Osteocyte (in vitro differentiated cells): ENCODE measurements at regions not wholly inside any gene's neighbourhood (a gene's known extent, or its start where the extent isn't known, plus 50 kb on each side); places are given as distances from the start of the nearest gene placed in this dataset.

Experiments used
- DNase-seq: peaks from one replicate; pipeline ENCODE4 v3.0.0; 2021; ENCODE audit warnings: mixed read lengths; ENCODE audit not compliant: unreplicated experiment; ENCODE audit errors: extremely low spot score
- H3K27ac Mint-ChIP-seq: one replicate; pipeline ENCODE4 v1.8.0; 2021; ENCODE audit warnings: mild to moderate bottlenecking, mixed read lengths; ENCODE audit not compliant: unreplicated experiment
- H3K27me3 Mint-ChIP-seq: one replicate; pipeline ENCODE4 v1.8.0; 2021; ENCODE audit warnings: mixed read lengths; ENCODE audit not compliant: unreplicated experiment
- H3K36me3 Mint-ChIP-seq: one replicate; pipeline ENCODE4 v1.8.0; 2021; ENCODE audit warnings: mixed read lengths; ENCODE audit not compliant: unreplicated experiment
- H3K4me1 Mint-ChIP-seq: one replicate; pipeline ENCODE4 v1.8.0; 2021; ENCODE audit warnings: mixed read lengths; ENCODE audit not compliant: unreplicated experiment
- H3K4me3 Mint-ChIP-seq: one replicate; pipeline ENCODE4 v1.8.0; 2021; ENCODE audit warnings: mild to moderate bottlenecking, moderate library complexity, mixed read lengths; ENCODE audit not compliant: unreplicated experiment
- H3K9me3 Mint-ChIP-seq: one replicate; pipeline ENCODE4 v1.8.0; 2021; ENCODE audit warnings: mixed read lengths; ENCODE audit not compliant: unreplicated experiment
- TF ChIP-seq, protein P1 (sequence below): fragments of 200-600 bp; sonication (generic); IDR thresholded peaks from 2 replicates; pipeline ENCODE4 v1.5.0; 2021; ENCODE audit warnings: antibody characterized with exemption, mild to moderate bottlenecking, moderate library complexity

DNA sequence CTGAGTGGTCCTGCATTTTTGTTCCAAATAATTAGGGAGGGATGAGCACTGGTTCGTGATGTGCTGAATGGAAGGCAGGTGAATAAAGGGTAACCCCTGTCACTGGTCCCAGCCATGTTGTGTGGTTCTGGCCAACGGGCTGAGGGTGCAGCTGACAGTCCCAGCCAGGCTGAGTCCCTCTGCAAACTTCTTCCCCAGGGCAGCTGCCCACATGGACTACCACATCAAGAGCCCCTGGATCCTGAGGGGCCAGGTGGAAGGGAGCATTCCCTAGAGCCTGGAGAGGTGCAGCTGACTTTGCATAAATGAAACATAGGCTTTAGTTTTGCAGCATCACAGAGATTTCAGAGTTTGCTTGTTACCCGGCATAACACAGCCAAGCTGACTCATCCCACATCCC, 219.8 kb upstream of the MYT1L start:
- no peaks in the 10 kb centered on the region for H3K36me3 Mint-ChIP-seq
- peaks cover 66% of the 10 kb centered on the region for H3K9me3 Mint-ChIP-seq
- no peak overlapping the region for H3K4me3 Mint-ChIP-seq
- no peaks in the 10 kb centered on the region for H3K27me3 Mint-ChIP-seq
- TF ChIP-seq, protein P1, sequence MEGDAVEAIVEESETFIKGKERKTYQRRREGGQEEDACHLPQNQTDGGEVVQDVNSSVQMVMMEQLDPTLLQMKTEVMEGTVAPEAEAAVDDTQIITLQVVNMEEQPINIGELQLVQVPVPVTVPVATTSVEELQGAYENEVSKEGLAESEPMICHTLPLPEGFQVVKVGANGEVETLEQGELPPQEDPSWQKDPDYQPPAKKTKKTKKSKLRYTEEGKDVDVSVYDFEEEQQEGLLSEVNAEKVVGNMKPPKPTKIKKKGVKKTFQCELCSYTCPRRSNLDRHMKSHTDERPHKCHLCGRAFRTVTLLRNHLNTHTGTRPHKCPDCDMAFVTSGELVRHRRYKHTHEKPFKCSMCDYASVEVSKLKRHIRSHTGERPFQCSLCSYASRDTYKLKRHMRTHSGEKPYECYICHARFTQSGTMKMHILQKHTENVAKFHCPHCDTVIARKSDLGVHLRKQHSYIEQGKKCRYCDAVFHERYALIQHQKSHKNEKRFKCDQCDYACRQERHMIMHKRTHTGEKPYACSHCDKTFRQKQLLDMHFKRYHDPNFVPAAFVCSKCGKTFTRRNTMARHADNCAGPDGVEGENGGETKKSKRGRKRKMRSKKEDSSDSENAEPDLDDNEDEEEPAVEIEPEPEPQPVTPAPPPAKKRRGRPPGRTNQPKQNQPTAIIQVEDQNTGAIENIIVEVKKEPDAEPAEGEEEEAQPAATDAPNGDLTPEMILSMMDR, result no peak
- H3K27ac Mint-ChIP-seq, result no peak overlapping the region
- no peaks in the 10 kb centered on the region for H3K4me1 Mint-ChIP-seq
- DNase-seq, result no peak

DNA sequence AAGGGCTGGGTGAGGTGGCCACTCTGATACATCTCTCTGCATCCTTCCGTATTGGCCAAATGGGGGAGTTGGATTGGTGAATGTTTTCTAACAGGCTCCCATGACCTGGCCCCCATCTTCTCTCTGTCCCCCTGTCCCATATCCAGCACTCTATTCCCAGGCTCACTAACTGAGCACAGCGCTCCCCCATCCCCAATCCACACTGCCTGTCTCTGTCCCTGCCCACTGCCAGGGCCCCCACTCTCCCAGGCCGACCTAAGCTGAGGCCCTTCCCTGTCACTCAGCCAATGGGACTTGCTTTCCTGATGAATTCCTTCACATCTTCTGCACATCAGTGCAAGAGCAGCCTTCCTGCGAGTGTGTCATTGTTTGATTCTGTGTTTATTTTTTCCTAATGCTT, 216.8 kb upstream of the MYT1L start:
- TF ChIP-seq, protein P1, result no peak
- DNase-seq, result no peak
- Mint-ChIP-seq H3K4me3 (no peak overlapping the region), H3K9me3 (peaks cover 49% of the 10 kb centered on the region), H3K27me3 (no peaks in the 10 kb centered on the region), H3K4me1 (no peaks in the 10 kb centered on the region), H3K27ac (no peak overlapping the region), H3K36me3 (no peaks in the 10 kb centered on the region)

DNA sequence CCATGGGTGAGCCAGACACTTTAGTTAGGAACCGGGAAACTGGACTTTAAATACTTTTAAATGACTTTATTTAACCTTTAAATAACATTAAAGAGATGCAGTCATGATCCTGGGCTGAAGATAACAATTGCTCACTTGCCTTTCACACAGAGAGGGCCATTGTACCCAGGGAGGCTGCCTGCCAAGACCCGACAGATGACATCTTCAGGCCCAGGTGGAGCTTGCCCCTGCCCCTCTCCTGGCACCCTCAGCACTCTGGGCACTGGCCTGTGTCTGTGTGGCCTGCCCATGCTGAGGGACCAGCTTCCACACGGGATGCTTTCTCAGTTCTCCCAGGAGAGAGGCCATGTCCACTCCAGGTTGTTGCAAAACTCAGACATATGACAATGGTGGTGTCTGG, 216.4 kb upstream of the MYT1L start:
- no peaks in the 10 kb centered on the region for H3K4me1 Mint-ChIP-seq
- H3K27ac Mint-ChIP-seq, result no peak overlapping the region
- no peak for DNase-seq
- no peaks in the 10 kb centered on the region for H3K36me3 Mint-ChIP-seq
- TF ChIP-seq, protein P1, result no peak
- H3K4me3 Mint-ChIP-seq, result no peak overlapping the region
- peaks cover 45% of the 10 kb centered on the region for H3K9me3 Mint-ChIP-seq
- H3K27me3 Mint-ChIP-seq, result no peaks in the 10 kb centered on the region

DNA sequence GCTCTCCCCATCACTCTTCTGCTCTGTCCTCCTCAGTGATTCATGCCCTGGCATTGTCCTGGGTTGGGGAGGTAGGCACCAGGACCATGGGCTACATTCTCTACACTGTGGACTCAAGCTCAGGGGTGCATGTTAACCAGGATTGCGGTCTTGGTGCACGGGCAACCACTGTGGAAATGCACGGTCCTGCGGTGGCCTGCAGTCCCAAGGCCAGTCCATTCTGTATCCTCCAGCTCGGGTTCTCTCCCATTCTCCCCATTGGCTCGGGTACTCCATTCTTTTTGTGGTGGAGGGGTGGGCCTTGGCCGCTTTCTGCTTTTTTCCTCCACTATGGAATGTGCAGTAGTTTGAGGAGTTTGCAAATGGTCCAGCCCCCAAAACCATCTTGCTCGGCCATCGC, 215.0 kb upstream of the MYT1L start:
- H3K9me3 Mint-ChIP-seq, result peaks cover 36% of the 10 kb centered on the region
- DNase-seq, result no peak

DNA sequence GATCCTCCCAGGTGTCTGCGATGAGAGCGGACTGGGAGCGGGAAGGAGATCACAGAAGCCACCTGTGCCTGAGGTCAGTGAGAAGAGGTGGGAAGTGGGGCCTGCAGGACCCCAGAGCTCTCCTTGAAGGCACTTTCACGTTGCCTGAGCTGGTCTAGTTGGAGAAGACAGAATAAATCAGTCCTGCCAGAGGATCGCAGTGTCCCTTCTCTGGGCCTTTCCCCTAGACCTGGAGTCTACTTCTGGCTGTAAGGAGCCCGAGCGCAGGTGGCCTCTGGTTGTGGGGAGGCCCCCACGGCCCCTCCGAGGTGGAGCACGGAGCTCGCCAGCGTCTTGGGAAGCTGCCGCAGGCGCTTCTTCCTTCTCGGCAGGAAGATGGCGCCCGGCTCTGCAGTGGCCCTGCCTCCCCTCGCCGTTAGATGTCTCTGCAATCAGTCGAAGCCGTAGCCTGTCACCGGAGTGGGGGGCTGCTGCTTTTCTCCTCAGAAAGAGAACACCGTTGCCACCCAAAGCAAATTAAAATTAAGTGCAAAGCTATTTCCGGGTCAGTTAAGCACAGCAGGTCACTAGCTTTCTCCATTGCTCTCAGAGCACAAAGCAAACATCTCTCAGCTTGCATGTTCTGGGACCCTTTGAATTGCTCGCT, 212.0 kb upstream of the MYT1L start:
- H3K9me3 Mint-ChIP-seq, result peaks cover 16% of the 10 kb centered on the region
- H3K4me3 Mint-ChIP-seq, result no peak overlapping the region
- no peaks in the 10 kb centered on the region for H3K4me1 Mint-ChIP-seq
- DNase-seq, result no peak
- H3K27ac Mint-ChIP-seq, result no peak overlapping the region
- TF ChIP-seq, protein P1, result no peak
- H3K27me3 Mint-ChIP-seq, result no peaks in the 10 kb centered on the region
- H3K36me3 Mint-ChIP-seq, result no peaks in the 10 kb centered on the region

More for the DNA sequence above, 215.0 kb upstream of the MYT1L start:
- Mint-ChIP-seq H3K4me3 (no peak overlapping the region), H3K27ac (no peak overlapping the region), H3K4me1 (no peaks in the 10 kb centered on the region), H3K36me3 (no peaks in the 10 kb centered on the region), H3K27me3 (no peaks in the 10 kb centered on the region)
- TF ChIP-seq, protein P1, result no peak
